OCI-LY7 (cell line): ENCODE measurements at regions not wholly inside any gene's neighbourhood (a gene's known extent, or its start where the extent isn't known, plus 50 kb on each side); places are given as distances from the start of the nearest gene placed in this dataset.

Source experiments
- EZH2phosphoT487 ChIP-seq: fragments of 200-600 bp; sonication (generic); IDR thresholded peaks from 2 replicates; pipeline ENCODE4 v1.6.1; 2018; ENCODE audit warnings: low read depth, borderline replicate concordance, mild to moderate bottlenecking, mixed run types, antibody characterized with exemption, low read length, moderate library complexity, mixed read lengths
- TF ChIP-seq, protein P1 (sequence below): fragments of 200-600 bp; sonication (generic); conservative IDR thresholded peaks from 2 replicates; pipeline ENCODE4 v1.5.1; 2014; ENCODE audit warnings: mild to moderate bottlenecking, antibody characterized with exemption, low read length, moderate library complexity, mixed read lengths

DNA sequence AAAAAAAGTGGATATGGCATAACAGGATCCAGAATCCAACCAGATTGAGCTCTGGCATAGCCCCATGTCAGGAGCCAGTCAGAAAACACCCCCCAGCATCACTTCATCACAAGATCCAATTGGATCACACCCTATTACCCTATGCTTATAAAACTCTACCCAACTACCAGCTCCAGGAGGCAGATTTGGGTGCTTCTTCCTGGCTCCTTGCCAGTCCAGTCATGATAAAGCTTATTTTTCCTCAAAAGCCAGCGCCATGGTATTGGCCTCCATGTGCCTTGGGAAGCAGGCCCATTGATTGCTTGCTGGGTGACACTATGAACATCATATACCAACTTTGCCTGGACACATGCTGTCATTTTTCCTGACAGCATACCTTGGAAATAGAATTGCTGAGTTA lies 281.4 kb upstream of the MKLN1 start:
- TF ChIP-seq, protein P1, sequence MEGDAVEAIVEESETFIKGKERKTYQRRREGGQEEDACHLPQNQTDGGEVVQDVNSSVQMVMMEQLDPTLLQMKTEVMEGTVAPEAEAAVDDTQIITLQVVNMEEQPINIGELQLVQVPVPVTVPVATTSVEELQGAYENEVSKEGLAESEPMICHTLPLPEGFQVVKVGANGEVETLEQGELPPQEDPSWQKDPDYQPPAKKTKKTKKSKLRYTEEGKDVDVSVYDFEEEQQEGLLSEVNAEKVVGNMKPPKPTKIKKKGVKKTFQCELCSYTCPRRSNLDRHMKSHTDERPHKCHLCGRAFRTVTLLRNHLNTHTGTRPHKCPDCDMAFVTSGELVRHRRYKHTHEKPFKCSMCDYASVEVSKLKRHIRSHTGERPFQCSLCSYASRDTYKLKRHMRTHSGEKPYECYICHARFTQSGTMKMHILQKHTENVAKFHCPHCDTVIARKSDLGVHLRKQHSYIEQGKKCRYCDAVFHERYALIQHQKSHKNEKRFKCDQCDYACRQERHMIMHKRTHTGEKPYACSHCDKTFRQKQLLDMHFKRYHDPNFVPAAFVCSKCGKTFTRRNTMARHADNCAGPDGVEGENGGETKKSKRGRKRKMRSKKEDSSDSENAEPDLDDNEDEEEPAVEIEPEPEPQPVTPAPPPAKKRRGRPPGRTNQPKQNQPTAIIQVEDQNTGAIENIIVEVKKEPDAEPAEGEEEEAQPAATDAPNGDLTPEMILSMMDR: no peak
- TF ChIP-seq EZH2phosphoT487: no peak
